B cell (primary cell): ENCODE measurements at regions not wholly inside any gene's neighbourhood (a gene's known extent, or its start where the extent isn't known, plus 50 kb on each side); places are given as distances from the start of the nearest gene placed in this dataset.
"Not testable (repeated sequence)": the region's sequence is repeated elsewhere in the genome, so short reads cannot be mapped to it uniquely, and the experiment has no call there.

ENCODE experiments used
- ATAC-seq: fragments of 200-7000 bp; cut with Tn5 transposase; one replicate; pipeline ENCODE4 v1.10.0; 2021; ENCODE audit warnings: low read depth, mild to moderate bottlenecking, moderate number of reproducible peaks, moderate library complexity
- CTCF ChIA-PET: fragments of 350-600 bp; sonication (Branson Sonifier 250); formaldehyde crosslinking; loops from one replicate; lab custom pipeline; 2021; ENCODE audit warnings: antibody characterized with exemption, inconsistent platforms; lab: Charles Lee
- POLR2A ChIA-PET: fragments of 350-600 bp; sonication (Branson Sonifier 250); formaldehyde crosslinking; loops from one replicate; lab custom pipeline; 2021; ENCODE audit warnings: antibody characterized with exemption; lab: Charles Lee
- DNase-seq: peaks from one replicate; pipeline ENCODE4 v3.0.0; 2013
- H2AFZ ChIP-seq: 2 replicates; pipeline ENCODE4 v1.6.1; 2012; ENCODE audit warnings: mild to moderate bottlenecking, low read depth, low read length; ENCODE audit not compliant: insufficient read depth, poor library complexity, severe bottlenecking
- H3K27ac ChIP-seq, 2 donors: 1 replicate in 1 of 2; 2 replicates in 1 of 2; pipeline ENCODE4 v1.5.1; 2012 to 2013; ENCODE audit warnings: low read length in 2 of 2, mild to moderate bottlenecking in 2 of 2, moderate library complexity in 1 of 2
- H3K27me3 ChIP-seq, 4 experiments: fragments of 200-600 bp in 1 of 4; sonication (generic) in 1 of 4; replicated peaks in 1 of 4; 1 replicate in 2 of 4; 2 replicates in 2 of 4; pipeline versions ENCODE4 v1.6.1 to v1.7.0; 2013 to 2016; ENCODE audit warnings: low read length in 3 of 4, mild to moderate bottlenecking in 2 of 4, mixed read lengths in 1 of 4, moderate library complexity in 1 of 4; ENCODE audit not compliant: insufficient read depth in 4 of 4, control insufficient read depth in 3 of 4; ENCODE audit errors: control extremely low read depth in 1 of 4
- H3K36me3 ChIP-seq, 2 experiments: replicated peaks in 1 of 2; 1 replicate in 1 of 2; 2 replicates in 1 of 2; pipeline versions ENCODE4 v1.6.1 to v1.7.1; 2013; ENCODE audit warnings: low read length in 1 of 2; ENCODE audit not compliant: insufficient read depth in 2 of 2, control insufficient read depth in 1 of 2; ENCODE audit errors: control extremely low read depth in 1 of 2, extremely low read depth in 1 of 2
- H3K4me1 ChIP-seq, 2 donors: fragments of 200-600 bp in 1 of 2; sonication (generic) in 1 of 2; 1 replicate in 1 of 2; 2 replicates in 1 of 2; pipeline versions ENCODE4 v1.5.1 to v1.6.1; 2013 to 2017; ENCODE audit warnings: low read length in 2 of 2; ENCODE audit not compliant: control insufficient read depth in 2 of 2, insufficient read depth in 2 of 2
- H3K4me2 ChIP-seq: replicated peaks from 2 replicates; pipeline ENCODE3; 2012; ENCODE audit warnings: mild to moderate bottlenecking, low read depth, low read length; ENCODE audit not compliant: poor library complexity, severe bottlenecking
- H3K4me3 ChIP-seq, 5 experiments: fragments of 200-600 bp in 1 of 5; sonication (generic) in 1 of 5; 1 replicate in 3 of 5; 2 replicates in 2 of 5; pipeline versions ENCODE4 v1.5.1 to v1.7.0; 2011 to 2016; ENCODE audit warnings: low read length in 4 of 5, mild to moderate bottlenecking in 4 of 5, low read depth in 2 of 5, control low read depth in 1 of 5, moderate library complexity in 1 of 5; ENCODE audit not compliant: insufficient read depth in 1 of 5; ENCODE audit errors: control extremely low read depth in 1 of 5, extremely low read depth in 1 of 5
- H3K79me2 ChIP-seq: fragments of 200-600 bp; sonication (generic); one replicate; pipeline ENCODE4 v1.6.0; 2016; ENCODE audit warnings: low read length; ENCODE audit not compliant: control insufficient read depth, insufficient read depth
- H3K9ac ChIP-seq: fragments of 200-600 bp; sonication (generic); 2 replicates; pipeline ENCODE4 v1.6.1; 2017; ENCODE audit warnings: mild to moderate bottlenecking, low read length, moderate library complexity
- H3K9me3 ChIP-seq, 3 donors: one replicate each; pipeline versions ENCODE4 v1.6.1 to v1.7.1; 2013; ENCODE audit warnings: low read length in 2 of 3; ENCODE audit not compliant: control insufficient read depth in 2 of 3, insufficient read depth in 1 of 3; ENCODE audit errors: control extremely low read depth in 1 of 3
- H4K20me1 ChIP-seq: 2 replicates; pipeline ENCODE4 v1.6.0; 2012; ENCODE audit warnings: mild to moderate bottlenecking, low read length; ENCODE audit not compliant: insufficient read depth, control insufficient read depth, poor library complexity, severe bottlenecking
- H3K27ac Mint-ChIP-seq: one replicate; pipeline ENCODE4 v1.8.0; 2021; ENCODE audit warnings: mixed read lengths
- H3K27me3 Mint-ChIP-seq: one replicate; pipeline ENCODE4 v1.8.0; 2021; ENCODE audit warnings: mixed read lengths
- H3K4me1 Mint-ChIP-seq: one replicate; pipeline ENCODE4 v1.8.0; 2021; ENCODE audit warnings: mixed read lengths
- H3K4me3 Mint-ChIP-seq: one replicate; pipeline ENCODE4 v1.8.0; 2021; ENCODE audit warnings: mixed read lengths
- H3K9me3 Mint-ChIP-seq: one replicate; pipeline ENCODE4 v1.8.0; 2022; ENCODE audit warnings: mixed read lengths; ENCODE audit not compliant: insufficient read depth
- EZH2 ChIP-seq: IDR thresholded peaks from 2 replicates; pipeline ENCODE4 v1.6.1; 2012; ENCODE audit warnings: borderline replicate concordance, low read depth, mild to moderate bottlenecking, moderate library complexity, low read length; ENCODE audit not compliant: insufficient read depth, poor library complexity, severe bottlenecking
- WGBS: methylation state at CpG from one replicate; pipeline ENCODE4 v1.1.5; 2013; ENCODE audit warnings: missing lambda C conversion rate; ENCODE audit not compliant: insufficient coverage; 5-methylcytosine and 5-hydroxymethylcytosine counted together
- intact Hi-C: fragments of 100-400 bp; cut with micrococcal nuclease; formaldehyde crosslinking; loops from one replicate; pipeline ENCODE4 v1.10.0; 2022
- TF ChIP-seq, protein P1 (sequence below): fragments of 200-600 bp; IDR thresholded peaks from one replicate; pipeline ENCODE4 v1.8.0; 2022; ENCODE audit warnings: antibody characterized with exemption, mild to moderate bottlenecking

DNA sequence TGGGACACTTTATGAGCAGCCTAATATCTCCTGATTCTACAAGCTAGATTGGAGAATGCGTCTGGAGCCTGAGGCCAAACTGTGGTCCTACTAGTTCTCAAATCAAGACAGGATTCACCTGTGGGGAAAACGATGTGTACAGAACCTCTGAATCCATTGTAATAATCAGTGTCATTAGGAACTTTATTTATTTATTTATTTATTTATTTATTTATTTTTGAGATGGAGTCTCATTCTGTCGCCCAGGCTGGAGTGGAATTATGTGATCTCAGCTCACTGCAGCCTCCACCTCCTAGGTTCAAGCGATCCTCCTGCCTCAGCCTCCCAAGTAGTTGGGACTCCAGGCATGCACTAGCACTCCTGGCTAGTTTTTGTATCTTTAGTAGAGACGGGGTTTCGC lies 52.6 kb upstream of the KIF26B start:
- H3K9me3 ChIP-seq, H3K9ac ChIP-seq, H3K27ac Mint-ChIP-seq, POLR2A ChIA-PET, H3K4me3 ChIP-seq, H3K9me3 Mint-ChIP-seq, H4K20me1 ChIP-seq, H3K4me1 ChIP-seq, H2AFZ ChIP-seq, H3K4me1 Mint-ChIP-seq, H3K27me3 Mint-ChIP-seq, H3K4me3 Mint-ChIP-seq, DNase-seq, ATAC-seq, intact Hi-C loops, CTCF ChIA-PET, H3K36me3 ChIP-seq, H3K4me2 ChIP-seq, H3K27me3 ChIP-seq, H3K27ac ChIP-seq, H3K79me2 ChIP-seq: not testable (repeated sequence)
- 100% methylated on average over 2 of the region's 6 CpGs for WGBS

DNA sequence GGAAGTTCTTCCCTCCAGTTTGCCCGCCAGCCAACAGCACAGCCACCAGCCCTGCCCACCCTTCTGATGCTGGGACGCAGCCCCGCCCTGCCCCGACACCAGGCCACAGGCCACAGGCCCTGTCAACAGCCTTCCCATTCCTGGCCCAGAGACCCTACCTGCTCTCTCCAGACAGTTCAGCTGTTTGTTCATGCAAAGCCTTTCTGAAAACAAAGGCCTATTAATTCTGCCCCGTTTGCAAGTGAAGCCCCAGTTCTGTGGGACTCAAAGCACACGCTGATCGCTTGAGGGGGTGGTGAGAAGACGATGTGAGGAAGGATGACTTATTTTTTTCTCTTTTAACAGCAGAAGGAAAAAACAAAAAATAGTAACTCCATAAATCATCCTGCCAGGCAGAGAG lies 55.4 kb upstream of the KIF26B start:
- TF ChIP-seq, protein P1, sequence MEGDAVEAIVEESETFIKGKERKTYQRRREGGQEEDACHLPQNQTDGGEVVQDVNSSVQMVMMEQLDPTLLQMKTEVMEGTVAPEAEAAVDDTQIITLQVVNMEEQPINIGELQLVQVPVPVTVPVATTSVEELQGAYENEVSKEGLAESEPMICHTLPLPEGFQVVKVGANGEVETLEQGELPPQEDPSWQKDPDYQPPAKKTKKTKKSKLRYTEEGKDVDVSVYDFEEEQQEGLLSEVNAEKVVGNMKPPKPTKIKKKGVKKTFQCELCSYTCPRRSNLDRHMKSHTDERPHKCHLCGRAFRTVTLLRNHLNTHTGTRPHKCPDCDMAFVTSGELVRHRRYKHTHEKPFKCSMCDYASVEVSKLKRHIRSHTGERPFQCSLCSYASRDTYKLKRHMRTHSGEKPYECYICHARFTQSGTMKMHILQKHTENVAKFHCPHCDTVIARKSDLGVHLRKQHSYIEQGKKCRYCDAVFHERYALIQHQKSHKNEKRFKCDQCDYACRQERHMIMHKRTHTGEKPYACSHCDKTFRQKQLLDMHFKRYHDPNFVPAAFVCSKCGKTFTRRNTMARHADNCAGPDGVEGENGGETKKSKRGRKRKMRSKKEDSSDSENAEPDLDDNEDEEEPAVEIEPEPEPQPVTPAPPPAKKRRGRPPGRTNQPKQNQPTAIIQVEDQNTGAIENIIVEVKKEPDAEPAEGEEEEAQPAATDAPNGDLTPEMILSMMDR = no peak
- TF ChIP-seq EZH2 = no peak
- no peak overlapping the region for H3K4me2 ChIP-seq
- ChIA-PET CTCF (no interaction called here), POLR2A (no interaction called here)
- intact Hi-C loops = no loop called here
- no peak overlapping the region for H3K4me3 ChIP-seq
- WGBS = 100% methylated on average over 4 of the region's 8 CpGs
- H3K27ac Mint-ChIP-seq = no peak overlapping the region
- H3K27me3 ChIP-seq = no peaks in the 10 kb centered on the region
- H3K4me1 Mint-ChIP-seq = no peaks in the 10 kb centered on the region
- H2AFZ ChIP-seq = no peak overlapping the region
- no peak overlapping the region for H3K4me3 Mint-ChIP-seq
- H3K4me1 ChIP-seq = no peaks in the 10 kb centered on the region
- no peaks in the 10 kb centered on the region for H3K27me3 Mint-ChIP-seq
- H3K36me3 ChIP-seq = no peaks in the 10 kb centered on the region
- DNase-seq = no peak
- no peaks in the 10 kb centered on the region for H3K9me3 Mint-ChIP-seq
- no peaks in the 10 kb centered on the region for H4K20me1 ChIP-seq
- H3K9me3 ChIP-seq = no peaks in the 10 kb centered on the region
- no peak overlapping the region for H3K9ac ChIP-seq
- no peak for ATAC-seq
- H3K27ac ChIP-seq = no peak overlapping the region
- no peaks in the 10 kb centered on the region for H3K79me2 ChIP-seq
